ENCODE measurements at regions not wholly inside any gene's neighbourhood (a gene's known extent, or its start where the extent isn't known, plus 50 kb on each side); places are given as distances from the start of the nearest gene placed in this dataset.
"Not testable (repeated sequence)": the region's sequence is repeated elsewhere in the genome, so short reads cannot be mapped to it uniquely, and the experiment has no call there.

- no peak for DNase-seq (ENCODE audit: extremely low spot score in 2 of 2)
- Histone ChIP-seq H3K27ac (no peak overlapping the region), H3K9me3 (no peaks in the 10 kb centered on the region), H3K4me3 (no peak overlapping the region), H3K4me1 (no peaks in the 10 kb centered on the region), H3K36me3 (no peaks in the 10 kb centered on the region), H3K27me3 (no peaks in the 10 kb centered on the region)
- intact Hi-C loops (cut with DNase I) = no loop called here
- TF ChIP-seq CTCF (IDR thresholded peaks at IDR 0.05) (no peak), POLR2AphosphoS5 (IDR thresholded peaks at IDR 0.05; ENCODE audit: insufficient read depth in 1 of 2, low read depth in 1 of 2) (no peak), POLR2A (IDR thresholded peaks at IDR 0.05) (no peak)
These were observed 658.2 kb downstream of the TDRD15 start for GRCh38 chr2:21781962-21782361.

DNA sequence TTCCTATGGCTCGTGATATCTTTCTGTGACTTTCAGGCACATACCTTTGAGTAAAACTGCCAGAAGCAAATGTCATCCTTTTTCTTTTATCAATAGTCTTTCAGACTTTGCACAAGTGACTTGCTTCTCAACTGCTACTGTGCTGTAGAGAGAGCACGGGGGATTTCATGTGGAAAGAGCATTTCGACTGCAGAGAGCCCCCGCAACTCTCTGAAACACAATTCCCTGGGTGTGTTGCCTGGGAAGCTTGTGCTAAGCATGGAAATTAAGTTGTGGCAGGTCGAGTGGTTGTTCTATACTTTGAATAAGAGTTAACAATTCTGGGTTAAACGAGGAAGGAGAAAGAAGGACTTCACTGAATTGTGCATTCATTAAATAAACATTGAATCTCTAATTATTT is 659.1 kb downstream of the TDRD15 start:
- Histone ChIP-seq H3K27ac (no peak overlapping the region), H3K36me3 (no peaks in the 10 kb centered on the region), H3K4me1 (no peaks in the 10 kb centered on the region), H3K4me3 (no peak overlapping the region), H3K9me3 (no peaks in the 10 kb centered on the region), H3K27me3 (no peaks in the 10 kb centered on the region)
- DNase-seq (ENCODE audit: extremely low spot score in 2 of 2) = no peak
- intact Hi-C loops (cut with DNase I) = no loop called here
- no peak for TF ChIP-seq POLR2AphosphoS5 (IDR thresholded peaks at IDR 0.05; ENCODE audit: insufficient read depth in 1 of 2, low read depth in 1 of 2)
- no peak for TF ChIP-seq POLR2A (IDR thresholded peaks at IDR 0.05)
- no peak for TF ChIP-seq CTCF (IDR thresholded peaks at IDR 0.05)

GRCh38 chr2:21787941-21788340 is 664.2 kb downstream of the TDRD15 start:
- Histone ChIP-seq H3K27me3 (no peaks in the 10 kb centered on the region), H3K27ac (no peak overlapping the region), H3K36me3 (no peaks in the 10 kb centered on the region), H3K9me3 (no peaks in the 10 kb centered on the region), H3K4me3 (no peak overlapping the region), H3K4me1 (no peaks in the 10 kb centered on the region)
- intact Hi-C loops (cut with DNase I) = no loop called here
- no peak for TF ChIP-seq POLR2A (IDR thresholded peaks at IDR 0.05)
- TF ChIP-seq POLR2AphosphoS5 (IDR thresholded peaks at IDR 0.05; ENCODE audit: insufficient read depth in 1 of 2, low read depth in 1 of 2) = no peak
- no peak for TF ChIP-seq CTCF (IDR thresholded peaks at IDR 0.05)
- no peak for DNase-seq (ENCODE audit: extremely low spot score in 2 of 2)

DNA sequence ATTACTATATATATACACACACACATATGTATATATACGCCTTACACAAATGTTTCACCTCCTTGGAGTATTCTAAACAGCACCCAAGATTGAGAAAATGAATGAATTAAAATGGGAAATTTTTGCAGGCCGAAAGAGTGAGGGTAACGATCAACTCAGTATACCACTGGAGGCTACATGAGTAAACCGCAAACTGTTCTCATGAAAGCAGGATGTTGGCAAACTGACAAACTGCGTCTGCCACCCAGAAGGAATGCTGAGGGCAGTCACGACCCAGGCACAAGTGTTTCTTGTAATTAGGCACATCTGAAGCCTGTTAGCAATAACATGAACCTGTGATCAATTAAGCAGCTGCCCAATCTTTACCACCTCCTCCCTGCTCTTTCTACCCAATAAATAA is 666.5 kb downstream of the TDRD15 start:
- H3K4me1 ChIP-seq; intact Hi-C loops (cut with DNase I); DNase-seq (ENCODE audit: extremely low spot score in 2 of 2); H3K27ac ChIP-seq; H3K4me3 ChIP-seq; H3K27me3 ChIP-seq; H3K9me3 ChIP-seq; H3K36me3 ChIP-seq: not testable (repeated sequence)

GRCh38 chr2:21792571-21792970 is 668.8 kb downstream of the TDRD15 start:
- Histone ChIP-seq H3K4me3 (no peak overlapping the region), H3K9me3 (no peaks in the 10 kb centered on the region), H3K36me3 (no peaks in the 10 kb centered on the region), H3K4me1 (no peaks in the 10 kb centered on the region), H3K27me3 (no peaks in the 10 kb centered on the region), H3K27ac (no peak overlapping the region)
- DNase-seq (ENCODE audit: extremely low spot score in 2 of 2) = no peak
- no peak for TF ChIP-seq CTCF (IDR thresholded peaks at IDR 0.05)
- TF ChIP-seq POLR2AphosphoS5 (IDR thresholded peaks at IDR 0.05; ENCODE audit: insufficient read depth in 1 of 2, low read depth in 1 of 2) = no peak
- no peak for TF ChIP-seq POLR2A (IDR thresholded peaks at IDR 0.05)
- intact Hi-C loops (cut with DNase I) = no loop called here

- Histone ChIP-seq H3K27me3 (no peaks in the 10 kb centered on the region), H3K27ac (no peak overlapping the region), H3K36me3 (no peaks in the 10 kb centered on the region), H3K9me3 (no peaks in the 10 kb centered on the region), H3K4me1 (no peaks in the 10 kb centered on the region), H3K4me3 (no peak overlapping the region)
- TF ChIP-seq POLR2AphosphoS5 (IDR thresholded peaks at IDR 0.05; ENCODE audit: insufficient read depth in 1 of 2, low read depth in 1 of 2) (no peak), CTCF (IDR thresholded peaks at IDR 0.05) (no peak)
- DNase-seq (ENCODE audit: extremely low spot score in 2 of 2) = no peak
- intact Hi-C loops (cut with DNase I) = no loop called here
These were observed 669.7 kb downstream of the TDRD15 start for GRCh38 chr2:21793461-21793860.

All from vagina (tissue), 2 donors.